OCI-LY3 (cell line): ENCODE measurements at regions not wholly inside any gene's neighbourhood (a gene's known extent, or its start where the extent isn't known, plus 50 kb on each side); places are given as distances from the start of the nearest gene placed in this dataset.

Experiments used
- H2AFZ ChIP-seq: fragments of 200-600, 300-600 bp; shearing (Covaris generic); 2 replicates; pipeline ENCODE4 v1.6.0; 2014; ENCODE audit warnings: antibody characterized with exemption, low read depth, low read length
- H3K27ac ChIP-seq: fragments of 200-600, 300-600 bp; sonication (generic); 2 replicates; pipeline ENCODE4 v1.5.1; 2014; ENCODE audit warnings: mild to moderate bottlenecking, low read length, moderate library complexity, mixed read lengths
- H3K27me3 ChIP-seq: fragments of 200-600, 300-600 bp; sonication (generic); 2 replicates; pipeline ENCODE4 v1.6.1; 2014; ENCODE audit warnings: low read depth, low read length, mixed read lengths
- H3K36me3 ChIP-seq: fragments of 200-600, 300-600 bp; sonication (generic); replicated peaks from 2 replicates; pipeline ENCODE3; 2014; ENCODE audit warnings: low read depth, low read length, mixed read lengths
- H3K4me1 ChIP-seq: fragments of 300-600, 200-600 bp; sonication (generic); 2 replicates; pipeline ENCODE4 v1.6.1; 2014; ENCODE audit warnings: low read length, mixed read lengths
- H3K4me2 ChIP-seq: fragments of 200-600, 300-600 bp; sonication (generic); 2 replicates; pipeline ENCODE4 v1.6.1; 2014; ENCODE audit warnings: low read length, mixed read lengths
- H3K4me3 ChIP-seq: fragments of 300-600, 200-600 bp; sonication (generic); 2 replicates; pipeline ENCODE4 v1.5.1; 2014; ENCODE audit warnings: antibody characterized with exemption, mild to moderate bottlenecking, low read length, moderate library complexity
- H3K79me2 ChIP-seq: fragments of 300-600, 200-600 bp; shearing (Covaris generic); 2 replicates; pipeline ENCODE4 v1.6.1; 2014; ENCODE audit warnings: mild to moderate bottlenecking, low read length, mixed read lengths
- H3K9ac ChIP-seq: fragments of 300-600, 200-600 bp; shearing (Covaris generic); 2 replicates; pipeline ENCODE4 v1.6.0; 2014; ENCODE audit warnings: mild to moderate bottlenecking, low read length, moderate library complexity
- H3K9me3 ChIP-seq: fragments of 200-600, 300-600 bp; shearing (Covaris generic); 2 replicates; pipeline ENCODE4 v1.6.1; 2014; ENCODE audit warnings: low read length, mixed read lengths; ENCODE audit not compliant: insufficient read depth
- H4K20me1 ChIP-seq: fragments of 200-600, 300-600 bp; sonication (generic); 2 replicates; pipeline ENCODE4 v1.6.1; 2016; ENCODE audit warnings: low read length, mixed read lengths; ENCODE audit not compliant: insufficient read depth
- CTCF ChIP-seq: fragments of 200-600, 300-600 bp; sonication (generic); IDR thresholded peaks from 2 replicates; pipeline ENCODE4 v1.5.1; 2014; ENCODE audit warnings: antibody characterized with exemption, low read length, low read depth
- EZH2phosphoT487 ChIP-seq: fragments of 200-600 bp; shearing (Covaris generic); IDR thresholded peaks from 2 replicates; pipeline ENCODE4 v1.6.1; 2018; ENCODE audit warnings: antibody characterized with exemption, mixed run types, low read depth

GRCh38 chr4:95675623-95676022 lies 126.8 kb upstream of the UNC5C start:
- Histone ChIP-seq H2AFZ (no peak overlapping the region), H3K9ac (no peak overlapping the region), H3K79me2 (no peaks in the 10 kb centered on the region), H3K36me3 (no peaks in the 10 kb centered on the region), H3K27me3 (no peaks in the 10 kb centered on the region), H3K27ac (no peak overlapping the region), H3K4me2 (no peak overlapping the region), H3K4me1 (no peaks in the 10 kb centered on the region), H3K9me3 (no peaks in the 10 kb centered on the region), H3K4me3 (no peak overlapping the region), H4K20me1 (no peaks in the 10 kb centered on the region)
- TF ChIP-seq EZH2phosphoT487 (no peak), CTCF (no peak)

- Histone ChIP-seq H3K4me3 (no peak overlapping the region), H3K27ac (no peak overlapping the region), H3K79me2 (no peaks in the 10 kb centered on the region), H3K27me3 (no peaks in the 10 kb centered on the region), H3K4me2 (no peak overlapping the region), H3K36me3 (no peaks in the 10 kb centered on the region), H3K9ac (no peak overlapping the region), H4K20me1 (no peaks in the 10 kb centered on the region), H2AFZ (no peak overlapping the region), H3K4me1 (no peaks in the 10 kb centered on the region), H3K9me3 (no peaks in the 10 kb centered on the region)
- TF ChIP-seq EZH2phosphoT487 (no peak), CTCF (no peak)
Observed at GRCh38 chr4:95674521-95674981, 125.8 kb upstream of the UNC5C start.

- Histone ChIP-seq H2AFZ (no peak overlapping the region), H3K4me2 (no peak overlapping the region), H3K4me3 (no peak overlapping the region), H4K20me1 (no peaks in the 10 kb centered on the region), H3K27ac (no peak overlapping the region), H3K4me1 (no peaks in the 10 kb centered on the region), H3K9ac (no peak overlapping the region), H3K9me3 (no peaks in the 10 kb centered on the region), H3K79me2 (no peaks in the 10 kb centered on the region), H3K36me3 (no peaks in the 10 kb centered on the region), H3K27me3 (no peaks in the 10 kb centered on the region)
- TF ChIP-seq EZH2phosphoT487: no peak
- TF ChIP-seq CTCF: no peak
Observed at GRCh38 chr4:95672811-95673210, 124.0 kb upstream of the UNC5C start.

GRCh38 chr4:95660719-95661118 lies 111.9 kb upstream of the UNC5C start:
- Histone ChIP-seq H3K4me2 (no peak overlapping the region), H3K27me3 (no peaks in the 10 kb centered on the region), H3K4me1 (no peaks in the 10 kb centered on the region), H3K27ac (no peak overlapping the region), H3K4me3 (no peak overlapping the region), H4K20me1 (no peaks in the 10 kb centered on the region), H3K36me3 (no peaks in the 10 kb centered on the region), H3K79me2 (no peaks in the 10 kb centered on the region), H3K9me3 (no peaks in the 10 kb centered on the region), H3K9ac (no peak overlapping the region), H2AFZ (no peak overlapping the region)
- no peak for TF ChIP-seq EZH2phosphoT487
- no peak for TF ChIP-seq CTCF
